ENCODE measurements at regions not wholly inside any gene's neighbourhood (a gene's known extent, or its start where the extent isn't known, plus 50 kb on each side); places are given as distances from the start of the nearest gene placed in this dataset.

GRCh38 chr5:38207343-38207742 is 51.0 kb upstream of the EGFLAM start:
- H3K4me3 ChIP-seq, result no peak overlapping the region
- H3K27ac ChIP-seq, result no peak overlapping the region
- ATAC-seq (replicated peaks in 6 of 8), result peak in 2 of 8 experiments; percentile 25 to 50
- no peaks in the 10 kb centered on the region for H3K4me1 ChIP-seq (replicated peaks in 1 of 2)
- in situ Hi-C loops (cut with MboI; ENCODE audit: low pct_unique_long_range_greater_than_20kb in 2 of 9, low sequenced_read_pairs in 9 of 9, unreplicated experiment in 9 of 9), result loop anchor here in 1 of 9 experiments (25.0 kb wide), 1 partner anchor 205 kb away; no protein-coding TSS in a partner anchor

- Histone ChIP-seq H3K4me3 (no peak overlapping the region), H3K4me1 (replicated peaks in 1 of 2) (no peaks in the 10 kb centered on the region), H3K27ac (no peak overlapping the region)
- ATAC-seq (replicated peaks in 6 of 8), result peak in 2 of 8 experiments; percentile 52 to 71
- in situ Hi-C loops (cut with MboI; ENCODE audit: low pct_unique_long_range_greater_than_20kb in 2 of 9, low sequenced_read_pairs in 9 of 9, unreplicated experiment in 9 of 9), result loop anchor here in 1 of 9 experiments (25.0 kb wide), 1 partner anchor 210 kb away; no protein-coding TSS in a partner anchor
- 0 to 86% (median 74%) methylated on average over 1 to 4 of the region's 4 CpGs; no CpG with 5 or more reads in 1 of the 10 experiments for WGBS, 10 experiments
Observed at GRCh38 chr5:38202741-38203140, 55.6 kb upstream of the EGFLAM start.

GRCh38 chr5:38200872-38201557 is 57.3 kb upstream of the EGFLAM start:
- H3K4me1 ChIP-seq (replicated peaks in 1 of 2), result no peaks in the 10 kb centered on the region
- WGBS, 10 experiments, result 0 to 71% (median 50%) methylated on average over 1 of the region's 1 CpG; no CpG with 5 or more reads in 5 of the 10 experiments
- H3K27ac ChIP-seq, result no peak overlapping the region
- in situ Hi-C loops (cut with MboI; ENCODE audit: low pct_unique_long_range_greater_than_20kb in 2 of 9, low sequenced_read_pairs in 9 of 9, unreplicated experiment in 9 of 9), result loop anchor here in 1 of 9 experiments (25.0 kb wide), 1 partner anchor 211 kb away; no protein-coding TSS in a partner anchor
- no peak overlapping the region for H3K4me3 ChIP-seq
- no peak for ATAC-seq (replicated peaks in 6 of 8)

GRCh38 chr5:38197118-38197517 is 61.2 kb upstream of the EGFLAM start:
- Histone ChIP-seq H3K4me3 (no peak overlapping the region), H3K27ac (no peak overlapping the region), H3K4me1 (replicated peaks in 1 of 2) (no peaks in the 10 kb centered on the region)
- WGBS, 10 experiments, result 14 to 100% (median 82%) methylated on average over 1 to 3 of the region's 3 CpGs; no CpG with 5 or more reads in 4 of the 10 experiments
- in situ Hi-C loops (cut with MboI; ENCODE audit: low pct_unique_long_range_greater_than_20kb in 2 of 9, low sequenced_read_pairs in 9 of 9, unreplicated experiment in 9 of 9), result loop anchor here in 7 of 9 experiments (10.0 to 25.0 kb wide), 6 partner anchors 185 to 792 kb away; partner anchors contain the start of gene GDNF (in 3 of the 7)
- ATAC-seq (replicated peaks in 6 of 8), result peak in 3 of 8 experiments; percentile 45 to 87 (median 84)

- in situ Hi-C loops (cut with MboI; ENCODE audit: low pct_unique_long_range_greater_than_20kb in 2 of 9, low sequenced_read_pairs in 9 of 9, unreplicated experiment in 9 of 9), result loop anchor here in 7 of 9 experiments (10.0 to 25.0 kb wide), 6 partner anchors 181 to 788 kb away; partner anchors contain the start of gene GDNF (in 3 of the 7)
- no peak overlapping the region for H3K27ac ChIP-seq
- ATAC-seq (replicated peaks in 6 of 8), result peak; percentile 42 to 83 (median 61)
- 0 to 33% (median 16%) methylated on average over 3 to 10 of the region's 13 CpGs for WGBS, 10 experiments
- H3K4me3 ChIP-seq, result no peak overlapping the region
- no peaks in the 10 kb centered on the region for H3K4me1 ChIP-seq (replicated peaks in 1 of 2)
Observed at GRCh38 chr5:38193015-38193581, 65.3 kb upstream of the EGFLAM start.

GRCh38 chr5:38191693-38192092 is 66.7 kb upstream of the EGFLAM start:
- ATAC-seq (replicated peaks in 6 of 8), result no peak
- in situ Hi-C loops (cut with MboI; ENCODE audit: low pct_unique_long_range_greater_than_20kb in 2 of 9, low sequenced_read_pairs in 9 of 9, unreplicated experiment in 9 of 9), result loop anchor here in 7 of 9 experiments (10.0 to 25.0 kb wide), 6 partner anchors 179 to 787 kb away; partner anchors contain the start of gene GDNF (in 3 of the 7)
- Histone ChIP-seq H3K4me1 (replicated peaks in 1 of 2) (no peaks in the 10 kb centered on the region), H3K4me3 (no peak overlapping the region), H3K27ac (no peak overlapping the region)

- Histone ChIP-seq H3K27ac (no peak overlapping the region), H3K4me1 (replicated peaks in 1 of 2) (no peaks in the 10 kb centered on the region), H3K4me3 (no peak overlapping the region)
- ATAC-seq (replicated peaks in 6 of 8), result no peak
- in situ Hi-C loops (cut with MboI; ENCODE audit: low pct_unique_long_range_greater_than_20kb in 2 of 9, low sequenced_read_pairs in 9 of 9, unreplicated experiment in 9 of 9), result loop anchor here in 7 of 9 experiments (10.0 to 25.0 kb wide), 6 partner anchors 178 to 785 kb away; partner anchors contain the start of gene GDNF (in 3 of the 7)
- WGBS, 10 experiments, result 68 to 100% (median 84%) methylated on average over 1 to 11 of the region's 12 CpGs
Observed at GRCh38 chr5:38190111-38190510, 68.2 kb upstream of the EGFLAM start.

GRCh38 chr5:38189081-38189504 is 69.3 kb upstream of the EGFLAM start:
- WGBS, 10 experiments, result 54 to 81% (median 71%) methylated on average over 3 to 11 of the region's 12 CpGs; no CpG with 5 or more reads in 5 of the 10 experiments
- ATAC-seq (replicated peaks in 6 of 8), result peak in 1 of 8 experiments; percentile 36
- Histone ChIP-seq H3K4me3 (no peak overlapping the region), H3K4me1 (replicated peaks in 1 of 2) (no peaks in the 10 kb centered on the region), H3K27ac (no peak overlapping the region)
- in situ Hi-C loops (cut with MboI; ENCODE audit: low pct_unique_long_range_greater_than_20kb in 2 of 9, low sequenced_read_pairs in 9 of 9, unreplicated experiment in 9 of 9), result loop anchor here in 6 of 9 experiments (10.0 to 25.0 kb wide), 4 partner anchors 177 to 777 kb away; partner anchors contain the start of gene GDNF (in 4 of the 6)

- ATAC-seq (replicated peaks in 6 of 8), result no peak
- WGBS, 10 experiments, result 67 to 100% (median 92%) methylated on average over 1 to 6 of the region's 6 CpGs; no CpG with 5 or more reads in 4 of the 10 experiments
- in situ Hi-C loops (cut with MboI; ENCODE audit: low pct_unique_long_range_greater_than_20kb in 2 of 9, low sequenced_read_pairs in 9 of 9, unreplicated experiment in 9 of 9), result loop anchor here in 6 of 9 experiments (10.0 to 25.0 kb wide), 4 partner anchors 176 to 776 kb away; partner anchors contain the start of gene GDNF (in 4 of the 6)
- H3K27ac ChIP-seq, result no peak overlapping the region
- no peaks in the 10 kb centered on the region for H3K4me1 ChIP-seq (replicated peaks in 1 of 2)
- no peak overlapping the region for H3K4me3 ChIP-seq
Observed at GRCh38 chr5:38188591-38188990, 69.8 kb upstream of the EGFLAM start.

- H3K27ac ChIP-seq, result no peak overlapping the region
- no peak for ATAC-seq (replicated peaks in 6 of 8)
- H3K4me3 ChIP-seq, result no peak overlapping the region
- in situ Hi-C loops (cut with MboI; ENCODE audit: low pct_unique_long_range_greater_than_20kb in 2 of 9, low sequenced_read_pairs in 9 of 9, unreplicated experiment in 9 of 9), result loop anchor here in 6 of 9 experiments (10.0 to 25.0 kb wide), 4 partner anchors 175 to 775 kb away; partner anchors contain the start of gene GDNF (in 4 of the 6)
- 31 to 100% (median 82%) methylated on average over 1 to 3 of the region's 3 CpGs; no CpG with 5 or more reads in 1 of the 10 experiments for WGBS, 10 experiments
- no peaks in the 10 kb centered on the region for H3K4me1 ChIP-seq (replicated peaks in 1 of 2)
Observed at GRCh38 chr5:38187532-38187931, 70.8 kb upstream of the EGFLAM start.

GRCh38 chr5:38184627-38185026 is 73.7 kb upstream of the EGFLAM start:
- in situ Hi-C loops (cut with MboI; ENCODE audit: low pct_unique_long_range_greater_than_20kb in 2 of 9, low sequenced_read_pairs in 9 of 9, unreplicated experiment in 9 of 9), result loop anchor here in 6 of 9 experiments (10.0 to 25.0 kb wide), 4 partner anchors 172 to 772 kb away; partner anchors contain the start of gene GDNF (in 4 of the 6)
- Histone ChIP-seq H3K27ac (no peak overlapping the region), H3K4me3 (no peak overlapping the region), H3K4me1 (replicated peaks in 1 of 2) (no peaks in the 10 kb centered on the region)
- 31 to 100% (median 76%) methylated on average over 1 to 3 of the region's 3 CpGs; no CpG with 5 or more reads in 4 of the 10 experiments for WGBS, 10 experiments
- ATAC-seq (replicated peaks in 6 of 8), result no peak

- H3K4me1 ChIP-seq (replicated peaks in 1 of 2), result no peaks in the 10 kb centered on the region
- H3K27ac ChIP-seq, result no peak overlapping the region
- ATAC-seq (replicated peaks in 6 of 8), result no peak
- in situ Hi-C loops (cut with MboI; ENCODE audit: low pct_unique_long_range_greater_than_20kb in 2 of 9, low sequenced_read_pairs in 9 of 9, unreplicated experiment in 9 of 9), result loop anchor here in 6 of 9 experiments (10.0 to 25.0 kb wide), 4 partner anchors 171 to 771 kb away; partner anchors contain the start of gene GDNF (in 4 of the 6)
- WGBS, 10 experiments, result 49 to 97% (median 61%) methylated on average over 2 to 6 of the region's 7 CpGs; no CpG with 5 or more reads in 4 of the 10 experiments
- no peak overlapping the region for H3K4me3 ChIP-seq
Observed at GRCh38 chr5:38182991-38183390, 75.4 kb upstream of the EGFLAM start.

- no peak overlapping the region for H3K27ac ChIP-seq
- no peak overlapping the region for H3K4me3 ChIP-seq
- in situ Hi-C loops (cut with MboI; ENCODE audit: low pct_unique_long_range_greater_than_20kb in 2 of 9, low sequenced_read_pairs in 9 of 9, unreplicated experiment in 9 of 9), result no loop called here
- no peak for ATAC-seq (replicated peaks in 6 of 8)
- 41 to 100% (median 85%) methylated on average over 1 to 2 of the region's 2 CpGs; no CpG with 5 or more reads in 3 of the 10 experiments for WGBS, 10 experiments
- no peaks in the 10 kb centered on the region for H3K4me1 ChIP-seq (replicated peaks in 1 of 2)
Observed at GRCh38 chr5:38168029-38168428, 90.3 kb upstream of the EGFLAM start.
